A549 (cell line): ENCODE measurements at regions not wholly inside any gene's neighbourhood (a gene's known extent, or its start where the extent isn't known, plus 50 kb on each side); places are given as distances from the start of the nearest gene placed in this dataset.

Source experiments
- ATAC-seq, 2 experiments: fragments of 200-7000 bp in 1 of 2; fragments of >200 bp in 1 of 2; cut with Nextera tagmentation in 1 of 2; cut with Tn5 transposase in 1 of 2; 3 replicates each; pipeline versions ENCODE4 v1.8.0 to v1.9.1; 2018 to 2020; ENCODE audit warnings: mild to moderate bottlenecking in 1 of 2, moderate library complexity in 1 of 2
- CTCF ChIA-PET: fragments of 300-600 bp; sonication (Branson Sonifier 250); formaldehyde crosslinking; extraction: SDS; loops from one replicate; lab custom pipeline; 2021; ENCODE audit warnings: antibody characterized with exemption, inconsistent platforms; lab: Yijun Ruan, JAX
- POLR2A ChIA-PET: fragments of 350-600 bp; formaldehyde crosslinking; extraction: SDS; loops from one replicate; lab custom pipeline; 2021; ENCODE audit warnings: antibody characterized with exemption, inconsistent platforms; lab: Yijun Ruan, JAX
- DNase-seq, 2 experiments: peaks; one replicate each; pipeline versions ENCODE4 v3.0.0 to v3.0.0-alpha.2; 2011 to 2016; ENCODE audit warnings: low read depth in 1 of 2, low spot score in 1 of 2
- FAIRE-seq: peaks from 2 replicates; lab custom pipeline; 2011; peaks lifted over from hg19 to GRCh38; lab: Jason Lieb, UNC
- H3K27ac ChIP-seq, 2 experiments: fragments of >200 bp; sonication (Bioruptor Twin); formaldehyde crosslinking; 3 replicates each; pipeline ENCODE4 v1.5.1; 2016 to 2017
- H3K4me1 ChIP-seq: fragments of >200 bp; sonication (Bioruptor Twin); formaldehyde crosslinking; 3 replicates; pipeline ENCODE4 v1.6.1; 2016
- H3K4me2 ChIP-seq: fragments of >200 bp; sonication (Bioruptor Twin); formaldehyde crosslinking; 3 replicates; pipeline ENCODE4 v1.6.1; 2016
- H3K4me3 ChIP-seq: fragments of >200 bp; sonication (Bioruptor Twin); formaldehyde crosslinking; 3 replicates; pipeline ENCODE4 v1.5.1; 2016
- H3K9me3 ChIP-seq: fragments of >200 bp; sonication (Bioruptor Twin); formaldehyde crosslinking; 3 replicates; pipeline ENCODE4 v1.6.1; 2016
- ATOH8 ChIP-seq: fragments of 250-450 bp; sonication (Bioruptor Pico); IDR thresholded peaks from 2 replicates; pipeline ENCODE4 v1.5.0; 2020; ENCODE audit warnings: low read depth, mild to moderate bottlenecking, moderate library complexity
- CBX8 ChIP-seq: fragments of 200-600 bp; sonication (generic); IDR thresholded peaks from 2 replicates; pipeline ENCODE4 v1.6.1; 2016
- CEBPB ChIP-seq, 2 experiments: fragments of >200 bp in 1 of 2; sonication (Bioruptor Twin) in 1 of 2; formaldehyde crosslinking in 1 of 2; IDR thresholded peaks; 2 replicates each; pipeline ENCODE4 v1.6.1; 2012 to 2016
- CHD2 ChIP-seq: fragments of 150-350 bp; IDR thresholded peaks from 2 replicates; pipeline ENCODE4 v1.6.1; 2014; ENCODE audit warnings: low read length; ENCODE audit not compliant: partially characterized antibody
- EP300 ChIP-seq, 2 experiments: fragments of >200 bp; sonication (Bioruptor Twin); formaldehyde crosslinking; IDR thresholded peaks; 2 replicates in 1 of 2; 3 replicates in 1 of 2; pipeline ENCODE4 v1.6.1; 2016 to 2017
- ESRRA ChIP-seq: fragments of 150-350 bp; IDR thresholded peaks from 2 replicates; pipeline ENCODE4 v1.6.1; 2014; ENCODE audit warnings: mild to moderate bottlenecking, low read length, borderline replicate concordance
- FOSB ChIP-seq: fragments of 250-450 bp; sonication (Bioruptor Pico); IDR thresholded peaks from 2 replicates; pipeline ENCODE4 v1.5.0; 2020; ENCODE audit warnings: mild to moderate bottlenecking, moderate library complexity
- HDAC2 ChIP-seq: fragments of 200-600 bp; sonication (generic); IDR thresholded peaks from 2 replicates; pipeline ENCODE4 v1.6.1; 2016
- HES2 ChIP-seq: fragments of >200 bp; sonication (Bioruptor Twin); formaldehyde crosslinking; IDR thresholded peaks from 2 replicates; pipeline ENCODE4 v1.6.1; 2016
- HOXA7 ChIP-seq: fragments of 250-450 bp; sonication (Bioruptor Pico); IDR thresholded peaks from 2 replicates; pipeline ENCODE4 v1.5.0; 2020; ENCODE audit warnings: mild to moderate bottlenecking, moderate library complexity
- JUN ChIP-seq, 2 experiments: fragments of >200 bp; sonication (Bioruptor Twin); formaldehyde crosslinking; IDR thresholded peaks; 2 replicates in 1 of 2; 3 replicates in 1 of 2; pipeline ENCODE4 v1.6.1; 2016 to 2017
- JUNB ChIP-seq: fragments of >200 bp; sonication (Bioruptor Twin); formaldehyde crosslinking; IDR thresholded peaks from 2 replicates; pipeline ENCODE4 v1.6.1; 2016
- KDM5A ChIP-seq: fragments of 200-600 bp; sonication (generic); IDR thresholded peaks from 2 replicates; pipeline ENCODE4 v1.6.1; 2016; ENCODE audit warnings: antibody characterized with exemption, mild to moderate bottlenecking
- MAFK ChIP-seq: fragments of 450-650 bp; IDR thresholded peaks from 2 replicates; pipeline ENCODE4 v1.6.1; 2014; ENCODE audit not compliant: partially characterized antibody
- MAX ChIP-seq: IDR thresholded peaks from 2 replicates; pipeline ENCODE4 v1.6.1; 2012
- MAZ ChIP-seq: fragments of 150-350 bp; IDR thresholded peaks from 2 replicates; pipeline ENCODE4 v1.6.1; 2014; ENCODE audit warnings: antibody characterized with exemption, low read depth, low read length, borderline replicate concordance
- PBX3 ChIP-seq: IDR thresholded peaks from 2 replicates; pipeline ENCODE4 v1.6.1; 2012
- POLR2AphosphoS2 ChIP-seq: conservative IDR thresholded peaks from 2 replicates; pipeline ENCODE4 v1.6.1; 2012; ENCODE audit warnings: low read length, improper control_type of control experiment, inconsistent platforms
- RAD21 ChIP-seq, 2 experiments: fragments of >200 bp in 1 of 2; sonication (Bioruptor Twin) in 1 of 2; formaldehyde crosslinking in 1 of 2; IDR thresholded peaks in 1 of 2; conservative IDR thresholded peaks in 1 of 2; 2 replicates in 1 of 2; 3 replicates in 1 of 2; pipeline ENCODE4 v1.6.1; 2012 to 2018; ENCODE audit warnings: inconsistent platforms in 1 of 2
- RARB ChIP-seq: fragments of 250-450 bp; sonication (Bioruptor Pico); IDR thresholded peaks from 2 replicates; pipeline ENCODE4 v1.8.0; 2021; ENCODE audit warnings: mild to moderate bottlenecking, moderate library complexity
- RCOR1 ChIP-seq: fragments of 150-350 bp; IDR thresholded peaks from 2 replicates; pipeline ENCODE4 v1.6.1; 2014; ENCODE audit warnings: antibody characterized with exemption, low read length, low read depth
- REST ChIP-seq: fragments of 200-600 bp; sonication (generic); IDR thresholded peaks from 2 replicates; pipeline ENCODE4 v1.6.1; 2016; ENCODE audit warnings: antibody characterized with exemption, mild to moderate bottlenecking, moderate library complexity
- SREBF2 ChIP-seq: fragments of 450-650 bp; IDR thresholded peaks from 2 replicates; pipeline ENCODE4 v1.6.1; 2014; ENCODE audit warnings: mild to moderate bottlenecking, moderate library complexity
- TFCP2L1 ChIP-seq: fragments of 250-450 bp; sonication (Bioruptor Pico); IDR thresholded peaks from 2 replicates; pipeline ENCODE4 v1.5.0; 2021; ENCODE audit warnings: mild to moderate bottlenecking
- TP53 ChIP-seq: fragments of 250-450 bp; sonication (Bioruptor Pico); IDR thresholded peaks from 2 replicates; pipeline ENCODE4 v1.5.0; 2021; ENCODE audit warnings: mild to moderate bottlenecking, moderate library complexity
- ZC3H11A ChIP-seq: fragments of 450-650 bp; IDR thresholded peaks from 2 replicates; pipeline ENCODE4 v1.6.1; 2014; ENCODE audit warnings: antibody characterized with exemption, mild to moderate bottlenecking
- ZSCAN20 ChIP-seq: fragments of 250-450 bp; sonication (Bioruptor Pico); IDR thresholded peaks from 2 replicates; pipeline ENCODE4 v1.8.0; 2022; ENCODE audit warnings: mild to moderate bottlenecking, moderate library complexity
- WGBS: methylation state at CpG from one replicate; pipeline ENCODE4 v1.1.6; 2017; ENCODE audit errors: missing lambda C conversion rate; 5-methylcytosine and 5-hydroxymethylcytosine counted together

- 5% methylated on average over 5 of the region's 5 CpGs for WGBS
- ATAC-seq (no peak), DNase-seq (no peak), FAIRE-seq (no peak)
- Histone ChIP-seq H3K4me1 (no peaks in the 10 kb centered on the region), H3K4me2 (no peak overlapping the region), H3K27ac (no peak overlapping the region), H3K9me3 (no peaks in the 10 kb centered on the region), H3K4me3 (no peak overlapping the region)
- POLR2A ChIA-PET = no interaction called here
- CTCF ChIA-PET = no interaction called here
- TF ChIP-seq ATOH8 (CRISPR knock-in tag) = no peak
- no peak for TF ChIP-seq ESRRA
- no peak for TF ChIP-seq HES2
- TF ChIP-seq CHD2 = no peak
- TF ChIP-seq RARB (CRISPR knock-in tag) = no peak
- TF ChIP-seq JUNB = no peak
- TF ChIP-seq TP53 = no peak
- TF ChIP-seq SREBF2 = no peak
- no peak for TF ChIP-seq RCOR1
- no peak for TF ChIP-seq KDM5A
- TF ChIP-seq HDAC2 = no peak
- TF ChIP-seq POLR2AphosphoS2 = no peak
- no peak for TF ChIP-seq ZSCAN20 (CRISPR knock-in tag)
- TF ChIP-seq CBX8 = no peak
- no peak for TF ChIP-seq ZC3H11A
Measured at GRCh38 chr9:30301271-30301963, 2083.0 kb upstream of the ACO1 start.

- ATAC-seq (no peak), DNase-seq (no peak), FAIRE-seq (no peak)
- ChIA-PET CTCF (no interaction called here), POLR2A (no interaction called here)
- H3K4me3 ChIP-seq = no peak overlapping the region
- no peak for TF ChIP-seq JUN (IDR thresholded peaks at IDR 0.05)
- TF ChIP-seq EP300 (IDR thresholded peaks at IDR 0.05) = no peak
- no peak overlapping the region for H3K4me2 ChIP-seq
- WGBS = 2% methylated on average over 2 of the region's 2 CpGs
- no peak overlapping the region for H3K27ac ChIP-seq
- no peaks in the 10 kb centered on the region for H3K4me1 ChIP-seq
- no peaks in the 10 kb centered on the region for H3K9me3 ChIP-seq
Measured at GRCh38 chr9:30310711-30311110, 2073.7 kb upstream of the ACO1 start.

- CTCF ChIA-PET = no interaction called here
- DNase-seq (no peak), FAIRE-seq (no peak), ATAC-seq (no peak)
- H3K9me3 ChIP-seq = no peaks in the 10 kb centered on the region
- WGBS = 3% methylated on average over 4 of the region's 4 CpGs
- no peak overlapping the region for H3K4me2 ChIP-seq
- H3K4me1 ChIP-seq = no peaks in the 10 kb centered on the region
- POLR2A ChIA-PET = no interaction called here
- no peak overlapping the region for H3K4me3 ChIP-seq
- no peak overlapping the region for H3K27ac ChIP-seq
- TF ChIP-seq HOXA7 (CRISPR knock-in tag) (no peak), SREBF2 (no peak), CEBPB (IDR thresholded peaks at IDR 0.05) (no peak), TFCP2L1 (CRISPR knock-in tag) (no peak), MAFK (no peak), FOSB (no peak), HES2 (no peak), REST (no peak), ESRRA (no peak), MAZ (no peak), MAX (no peak), PBX3 (no peak), RAD21 (conservative IDR thresholded peaks at IDR 0.05 in 1 of 2, IDR thresholded peaks at IDR 0.05 in 1 of 2) (no peak)
Measured at GRCh38 chr9:30329431-30329830, 2055.0 kb upstream of the ACO1 start.
